Endothelial cell of umbilical vein (primary cell): ENCODE measurements at regions not wholly inside any gene's neighbourhood (a gene's known extent, or its start where the extent isn't known, plus 50 kb on each side); places are given as distances from the start of the nearest gene placed in this dataset.

Experiments
- POLR2A ChIP-seq: IDR thresholded peaks from 2 replicates; pipeline ENCODE4 v1.6.1; 2012; ENCODE audit warnings: low read depth, mild to moderate bottlenecking, control low read depth, low read length
- TF ChIP-seq, protein P1 (sequence below), 2 donors: IDR thresholded peaks; 1 replicate in 1 of 2; 2 replicates in 1 of 2; pipeline ENCODE4 v1.5.1; 2011; ENCODE audit warnings: low read length in 2 of 2, mild to moderate bottlenecking in 2 of 2, moderate library complexity in 2 of 2, control low read depth in 1 of 2, inconsistent platforms in 1 of 2, low read depth in 1 of 2; ENCODE audit not compliant: insufficient read depth in 1 of 2; ENCODE audit errors: extremely low read depth in 1 of 2

DNA sequence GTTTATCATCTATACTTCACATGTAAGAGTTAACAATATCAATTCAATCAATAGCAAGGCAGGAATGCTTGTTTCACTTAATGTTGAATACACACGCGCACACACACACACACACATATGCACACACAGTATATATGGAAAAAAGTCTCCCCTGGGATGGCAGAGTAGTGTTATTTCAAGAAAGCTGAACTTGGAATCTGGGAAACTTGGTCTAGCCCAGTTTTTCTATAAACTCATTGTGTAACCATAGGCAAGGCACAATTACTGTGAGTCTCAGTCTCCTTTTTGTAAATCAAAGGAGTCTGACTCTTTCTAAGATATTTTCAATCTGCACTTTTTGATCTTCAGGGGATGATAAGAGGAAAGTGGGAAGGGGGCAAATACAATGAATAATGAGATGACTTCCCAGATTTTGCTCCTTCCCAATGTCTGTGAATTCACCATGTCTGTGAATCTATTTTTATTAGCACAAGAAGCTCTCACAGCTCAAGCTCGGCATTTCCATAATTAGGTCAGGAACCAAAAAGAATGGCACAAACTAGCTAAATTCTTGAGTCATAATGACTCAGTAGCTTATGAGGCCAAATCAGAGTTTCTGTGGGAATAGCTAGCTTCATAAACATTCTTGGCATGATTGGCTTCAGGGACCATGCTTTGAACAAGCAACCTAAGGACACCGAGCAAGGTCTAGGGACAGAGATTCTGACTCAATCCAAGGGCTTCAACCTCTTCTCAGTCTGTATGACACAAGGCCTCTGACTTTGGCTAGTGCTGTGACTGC, 227.4 kb upstream of the DCBLD2 start:
- TF ChIP-seq POLR2A = no peak
- TF ChIP-seq, protein P1, sequence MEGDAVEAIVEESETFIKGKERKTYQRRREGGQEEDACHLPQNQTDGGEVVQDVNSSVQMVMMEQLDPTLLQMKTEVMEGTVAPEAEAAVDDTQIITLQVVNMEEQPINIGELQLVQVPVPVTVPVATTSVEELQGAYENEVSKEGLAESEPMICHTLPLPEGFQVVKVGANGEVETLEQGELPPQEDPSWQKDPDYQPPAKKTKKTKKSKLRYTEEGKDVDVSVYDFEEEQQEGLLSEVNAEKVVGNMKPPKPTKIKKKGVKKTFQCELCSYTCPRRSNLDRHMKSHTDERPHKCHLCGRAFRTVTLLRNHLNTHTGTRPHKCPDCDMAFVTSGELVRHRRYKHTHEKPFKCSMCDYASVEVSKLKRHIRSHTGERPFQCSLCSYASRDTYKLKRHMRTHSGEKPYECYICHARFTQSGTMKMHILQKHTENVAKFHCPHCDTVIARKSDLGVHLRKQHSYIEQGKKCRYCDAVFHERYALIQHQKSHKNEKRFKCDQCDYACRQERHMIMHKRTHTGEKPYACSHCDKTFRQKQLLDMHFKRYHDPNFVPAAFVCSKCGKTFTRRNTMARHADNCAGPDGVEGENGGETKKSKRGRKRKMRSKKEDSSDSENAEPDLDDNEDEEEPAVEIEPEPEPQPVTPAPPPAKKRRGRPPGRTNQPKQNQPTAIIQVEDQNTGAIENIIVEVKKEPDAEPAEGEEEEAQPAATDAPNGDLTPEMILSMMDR (IDR thresholded peaks at IDR 0.05; ENCODE audit: extremely low read depth in 1 of 2, insufficient read depth in 1 of 2, low read depth in 1 of 2, low read length in 2 of 2) = no peak
